HL-60 (cell line): ENCODE measurements at regions not wholly inside any gene's neighbourhood (a gene's known extent, or its start where the extent isn't known, plus 50 kb on each side); places are given as distances from the start of the nearest gene placed in this dataset.

Experiments used
- CTCF ChIP-seq: IDR thresholded peaks from one replicate; pipeline ENCODE4 v1.5.1; 2011; ENCODE audit warnings: low read length, control low read depth, inconsistent platforms; ENCODE audit not compliant: insufficient read depth
- GABPA ChIP-seq: IDR thresholded peaks from 2 replicates; pipeline ENCODE4 v1.6.1; 2012; ENCODE audit warnings: low read depth
- TF ChIP-seq, protein P1 (sequence below): IDR thresholded peaks from 2 replicates; pipeline ENCODE4 v1.6.1; 2012; ENCODE audit warnings: low read depth; ENCODE audit not compliant: insufficient replicate concordance

DNA sequence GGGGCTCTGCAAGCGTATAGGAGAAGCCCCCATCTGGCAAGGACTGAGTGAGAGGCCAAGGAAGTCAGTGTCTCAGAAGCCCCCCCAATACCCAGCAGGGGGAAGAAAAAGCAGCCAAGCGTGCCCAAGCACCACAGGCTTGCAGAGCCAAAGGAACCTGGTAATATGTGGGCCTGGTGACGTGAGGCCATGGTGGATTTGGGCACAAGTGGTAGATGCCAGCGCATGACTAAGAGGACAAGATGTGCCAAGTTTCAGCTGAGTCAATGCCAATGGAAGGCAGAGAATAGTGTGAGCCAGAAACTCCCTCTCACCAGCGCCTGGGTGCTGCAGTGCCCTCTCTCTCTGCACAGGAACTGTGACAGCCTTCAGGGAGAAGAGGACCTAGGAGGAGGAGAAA is 110.0 kb downstream of the QRSL1 start:
- TF ChIP-seq, protein P1, sequence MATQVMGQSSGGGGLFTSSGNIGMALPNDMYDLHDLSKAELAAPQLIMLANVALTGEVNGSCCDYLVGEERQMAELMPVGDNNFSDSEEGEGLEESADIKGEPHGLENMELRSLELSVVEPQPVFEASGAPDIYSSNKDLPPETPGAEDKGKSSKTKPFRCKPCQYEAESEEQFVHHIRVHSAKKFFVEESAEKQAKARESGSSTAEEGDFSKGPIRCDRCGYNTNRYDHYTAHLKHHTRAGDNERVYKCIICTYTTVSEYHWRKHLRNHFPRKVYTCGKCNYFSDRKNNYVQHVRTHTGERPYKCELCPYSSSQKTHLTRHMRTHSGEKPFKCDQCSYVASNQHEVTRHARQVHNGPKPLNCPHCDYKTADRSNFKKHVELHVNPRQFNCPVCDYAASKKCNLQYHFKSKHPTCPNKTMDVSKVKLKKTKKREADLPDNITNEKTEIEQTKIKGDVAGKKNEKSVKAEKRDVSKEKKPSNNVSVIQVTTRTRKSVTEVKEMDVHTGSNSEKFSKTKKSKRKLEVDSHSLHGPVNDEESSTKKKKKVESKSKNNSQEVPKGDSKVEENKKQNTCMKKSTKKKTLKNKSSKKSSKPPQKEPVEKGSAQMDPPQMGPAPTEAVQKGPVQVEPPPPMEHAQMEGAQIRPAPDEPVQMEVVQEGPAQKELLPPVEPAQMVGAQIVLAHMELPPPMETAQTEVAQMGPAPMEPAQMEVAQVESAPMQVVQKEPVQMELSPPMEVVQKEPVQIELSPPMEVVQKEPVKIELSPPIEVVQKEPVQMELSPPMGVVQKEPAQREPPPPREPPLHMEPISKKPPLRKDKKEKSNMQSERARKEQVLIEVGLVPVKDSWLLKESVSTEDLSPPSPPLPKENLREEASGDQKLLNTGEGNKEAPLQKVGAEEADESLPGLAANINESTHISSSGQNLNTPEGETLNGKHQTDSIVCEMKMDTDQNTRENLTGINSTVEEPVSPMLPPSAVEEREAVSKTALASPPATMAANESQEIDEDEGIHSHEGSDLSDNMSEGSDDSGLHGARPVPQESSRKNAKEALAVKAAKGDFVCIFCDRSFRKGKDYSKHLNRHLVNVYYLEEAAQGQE, result no peak
- TF ChIP-seq GABPA (no peak), CTCF (no peak)
